ENCODE measurements at regions not wholly inside any gene's neighbourhood (a gene's known extent, or its start where the extent isn't known, plus 50 kb on each side); places are given as distances from the start of the nearest gene placed in this dataset.

GRCh38 chr3:159548675-159549335 is 439.8 kb upstream of the IL12A start:
- TF ChIP-seq EZH2 (IDR thresholded peaks at IDR 0.05) (no peak), POLR2AphosphoS5 (IDR thresholded peaks at IDR 0.05; ENCODE audit: borderline replicate concordance, low read depth, low read length) (no peak)

Measured in SK-N-MC (cell line).